ENCODE measurements at regions not wholly inside any gene's neighbourhood (a gene's known extent, or its start where the extent isn't known, plus 50 kb on each side); places are given as distances from the start of the nearest gene placed in this dataset.

DNA sequence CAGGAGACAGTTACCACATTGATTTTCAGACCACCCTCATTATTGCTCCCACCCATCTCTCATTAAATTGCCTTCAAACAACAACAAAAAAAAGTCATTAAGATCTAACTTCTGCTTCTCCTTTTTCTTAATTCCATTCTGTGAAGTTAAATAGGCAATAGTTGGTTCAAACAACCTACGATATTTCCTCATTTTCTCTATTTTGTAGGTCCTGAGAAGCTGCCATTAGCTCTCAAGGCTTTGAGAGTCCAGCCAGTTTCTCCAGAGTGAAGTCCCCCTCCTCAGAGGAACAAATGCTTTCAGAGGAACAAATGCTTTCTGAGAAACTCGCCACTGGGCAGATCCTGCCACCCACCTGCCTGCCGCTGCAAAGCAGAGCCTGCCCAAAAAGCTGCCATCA, 125.6 kb downstream of the ETS2 start:
- TF ChIP-seq CTCF (conservative IDR thresholded peaks at IDR 0.05; ENCODE audit: low read depth, low read length) (no peak), EZH2phosphoT487 (IDR thresholded peaks at IDR 0.05; ENCODE audit: borderline replicate concordance, low read length) (no peak)
- Histone ChIP-seq H3K4me1 (ENCODE audit: insufficient read depth, low read length) (peaks cover 4% of the 10 kb centered on the region), H3K9me3 (ENCODE audit: low read length) (no peaks in the 10 kb centered on the region), H3K27me3 (ENCODE audit: low read length) (no peaks in the 10 kb centered on the region), H2AFZ (ENCODE audit: low read length) (no peak overlapping the region), H4K20me1 (ENCODE audit: low read length) (no peaks in the 10 kb centered on the region), H3K9ac (ENCODE audit: low read length) (no peak overlapping the region), H3K79me2 (ENCODE audit: low read length) (no peaks in the 10 kb centered on the region), H3K4me3 (ENCODE audit: low read length) (no peak overlapping the region), H3K9me2 (replicated peaks; ENCODE audit: low read length) (no peaks in the 10 kb centered on the region), H3K4me2 (ENCODE audit: low read length) (no peak overlapping the region), H3K36me3 (ENCODE audit: low read depth, low read length) (no peaks in the 10 kb centered on the region), H3F3A (ENCODE audit: low read length, unreplicated experiment) (no peaks in the 10 kb centered on the region), H3K27ac (ENCODE audit: low read length) (no peak overlapping the region)
- CTCF ChIA-PET = no interaction called here
- no peak for ATAC-seq
- POLR2A ChIA-PET (ENCODE audit: unreplicated experiment) = no interaction called here
- DNase-seq = no peak
- intact Hi-C loops (cut with micrococcal nuclease) = no loop called here
- BruUV-seq (replicated peaks) = no TSS peak

DNA sequence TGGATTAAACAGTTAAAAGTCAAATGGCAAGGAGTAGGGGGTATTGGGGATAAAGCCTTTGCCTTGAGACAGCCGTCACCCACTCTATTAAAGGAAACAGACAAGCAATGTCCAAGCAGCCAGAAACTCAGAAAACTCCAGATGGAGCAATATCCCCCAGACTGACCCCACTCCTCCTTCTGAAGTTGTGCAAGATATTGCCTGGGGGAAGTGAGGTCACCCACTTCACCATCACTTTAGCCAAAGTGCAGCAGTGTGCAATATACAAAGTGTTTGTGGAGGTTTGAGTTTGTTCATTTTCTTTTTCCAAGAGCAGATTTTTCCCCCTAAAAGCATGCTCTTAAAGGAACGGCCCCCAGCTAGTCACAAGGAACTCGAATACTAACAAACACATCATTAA, 125.1 kb downstream of the ETS2 start:
- intact Hi-C loops (cut with micrococcal nuclease) = no loop called here

DNA sequence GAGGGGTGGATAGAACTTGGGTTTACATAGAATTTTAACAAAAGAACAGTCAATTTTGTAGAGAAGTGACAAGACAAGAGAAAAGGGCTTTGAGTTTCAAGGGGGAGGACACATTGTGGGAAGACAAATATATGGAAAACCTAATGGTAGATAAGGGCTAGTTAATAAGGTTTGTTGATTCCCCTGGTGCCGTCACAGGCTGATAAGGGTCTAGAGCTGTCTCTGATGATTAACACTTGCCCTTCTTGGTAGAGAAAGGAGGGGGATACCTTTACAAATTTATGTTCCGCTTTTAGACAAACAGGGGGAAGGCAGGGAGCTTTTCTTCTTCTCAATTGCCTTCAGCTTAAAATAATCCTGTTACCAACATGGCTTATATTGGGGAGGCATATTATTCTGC, 124.3 kb downstream of the ETS2 start:
- no peak for DNase-seq
- ChIA-PET POLR2A (ENCODE audit: unreplicated experiment) (no interaction called here), CTCF (no interaction called here)
- H3K27ac ChIP-seq (ENCODE audit: low read length) = no peak overlapping the region
- H3F3A ChIP-seq (ENCODE audit: low read length, unreplicated experiment) = no peaks in the 10 kb centered on the region
- H3K9me2 ChIP-seq (replicated peaks; ENCODE audit: low read length) = no peaks in the 10 kb centered on the region
- no peaks in the 10 kb centered on the region for H4K20me1 ChIP-seq (ENCODE audit: low read length)
- no peaks in the 10 kb centered on the region for H3K79me2 ChIP-seq (ENCODE audit: low read length)
- intact Hi-C loops (cut with micrococcal nuclease) = no loop called here
- TF ChIP-seq CTCF (conservative IDR thresholded peaks at IDR 0.05; ENCODE audit: low read depth, low read length) (no peak), EZH2phosphoT487 (IDR thresholded peaks at IDR 0.05; ENCODE audit: borderline replicate concordance, low read length) (no peak), EZH2 (IDR thresholded peaks at IDR 0.05; ENCODE audit: low read length, unreplicated experiment) (no peak)
- no peak for ATAC-seq
- no peaks in the 10 kb centered on the region for H3K36me3 ChIP-seq (ENCODE audit: low read depth, low read length)
- no peak overlapping the region for H3K4me2 ChIP-seq (ENCODE audit: low read length)
- H2AFZ ChIP-seq (ENCODE audit: low read length) = no peak overlapping the region
- no TSS peak for BruUV-seq (replicated peaks)
- no peaks in the 10 kb centered on the region for H3K9me3 ChIP-seq (ENCODE audit: low read length)
- H3K27me3 ChIP-seq (ENCODE audit: low read length) = no peaks in the 10 kb centered on the region
- H3K9ac ChIP-seq (ENCODE audit: low read length) = no peak overlapping the region
- H3K4me3 ChIP-seq (ENCODE audit: low read length) = no peak overlapping the region
- peaks cover 16% of the 10 kb centered on the region for H3K4me1 ChIP-seq (ENCODE audit: insufficient read depth, low read length)

More for the DNA sequence above, 125.1 kb downstream of the ETS2 start:
- Histone ChIP-seq H3K36me3 (ENCODE audit: low read depth, low read length) (no peaks in the 10 kb centered on the region), H3K27me3 (ENCODE audit: low read length) (no peaks in the 10 kb centered on the region), H3K4me2 (ENCODE audit: low read length) (no peak overlapping the region), H3K4me1 (ENCODE audit: insufficient read depth, low read length) (peaks cover 8% of the 10 kb centered on the region), H3K4me3 (ENCODE audit: low read length) (no peak overlapping the region), H3F3A (ENCODE audit: low read length, unreplicated experiment) (no peaks in the 10 kb centered on the region), H3K79me2 (ENCODE audit: low read length) (no peaks in the 10 kb centered on the region), H3K9ac (ENCODE audit: low read length) (no peak overlapping the region), H2AFZ (ENCODE audit: low read length) (no peak overlapping the region), H3K9me3 (ENCODE audit: low read length) (no peaks in the 10 kb centered on the region), H3K9me2 (replicated peaks; ENCODE audit: low read length) (no peaks in the 10 kb centered on the region), H3K27ac (ENCODE audit: low read length) (no peak overlapping the region), H4K20me1 (ENCODE audit: low read length) (no peaks in the 10 kb centered on the region)
- CTCF ChIA-PET = no interaction called here
- TF ChIP-seq CTCF (conservative IDR thresholded peaks at IDR 0.05; ENCODE audit: low read depth, low read length) = no peak
- TF ChIP-seq EZH2 (IDR thresholded peaks at IDR 0.05; ENCODE audit: low read length, unreplicated experiment) = no peak
- no peak for TF ChIP-seq EZH2phosphoT487 (IDR thresholded peaks at IDR 0.05; ENCODE audit: borderline replicate concordance, low read length)
- BruUV-seq (replicated peaks) = no TSS peak
- ATAC-seq (no peak), DNase-seq (no peak)
- POLR2A ChIA-PET (ENCODE audit: unreplicated experiment) = no interaction called here
